SK-N-MC (cell line): ENCODE measurements at regions not wholly inside any gene's neighbourhood (a gene's known extent, or its start where the extent isn't known, plus 50 kb on each side); places are given as distances from the start of the nearest gene placed in this dataset.
A peak's percentile ranks its signal among the peaks of the same experiment; 100 is the strongest.
"Not testable (repeated sequence)": the region's sequence is repeated elsewhere in the genome, so short reads cannot be mapped to it uniquely, and the experiment has no call there.

Experiments used
- DNase-seq: peaks from one replicate; pipeline ENCODE4 v3.0.0-alpha.2; 2011; ENCODE audit warnings: low read depth, low spot score
- H3K27ac ChIP-seq: fragments of 200-600 bp; sonication (generic); 2 replicates; pipeline ENCODE4 v1.5.1; 2016; ENCODE audit warnings: mixed run types
- H3K36me3 ChIP-seq: fragments of 200-600 bp; sonication (generic); 2 replicates; pipeline ENCODE4 v1.6.1; 2017; ENCODE audit warnings: antibody characterized with exemption, low read length, mixed read lengths; ENCODE audit not compliant: insufficient read depth
- H3K4me3 ChIP-seq: fragments of 200-600 bp; sonication (generic); 2 replicates; pipeline ENCODE4 v1.5.1; 2016
- H3K9ac ChIP-seq: fragments of 200-600 bp; sonication (generic); 2 replicates; pipeline ENCODE4 v1.8.0; 2017; ENCODE audit warnings: mixed run types, mixed read lengths; ENCODE audit not compliant: insufficient read length
- H3K9me3 ChIP-seq: fragments of 200-600 bp; sonication (generic); 2 replicates; pipeline ENCODE4 v1.6.1; 2017; ENCODE audit warnings: low read depth, mild to moderate bottlenecking, antibody characterized with exemption, low read length, moderate library complexity, mixed read lengths

- not testable (repeated sequence) for H3K9ac ChIP-seq, H3K27ac ChIP-seq, H3K36me3 ChIP-seq, H3K9me3 ChIP-seq, DNase-seq
- peak overlapping the region; percentile 64 for H3K4me3 ChIP-seq
Measured at GRCh38 chr11:71638801-71639519, 56.3 kb upstream of the KRTAP5-11 start.

GRCh38 chr11:71639520-71639849, 56.8 kb upstream of the KRTAP5-11 start:
- not testable (repeated sequence) for H3K9me3 ChIP-seq, H3K9ac ChIP-seq, H3K27ac ChIP-seq, H3K36me3 ChIP-seq, DNase-seq
- H3K4me3 ChIP-seq = peak overlapping the region; percentile 64

- not testable (repeated sequence) for H3K36me3 ChIP-seq, H3K9ac ChIP-seq, H3K4me3 ChIP-seq, H3K9me3 ChIP-seq, H3K27ac ChIP-seq, DNase-seq
Measured at GRCh38 chr11:71639916-71640315, 57.2 kb upstream of the KRTAP5-11 start.

GRCh38 chr11:71647078-71647477, 64.4 kb upstream of the KRTAP5-11 start:
- DNase-seq, H3K36me3 ChIP-seq, H3K9me3 ChIP-seq, H3K4me3 ChIP-seq, H3K9ac ChIP-seq, H3K27ac ChIP-seq: not testable (repeated sequence)

- DNase-seq, H3K4me3 ChIP-seq, H3K27ac ChIP-seq, H3K9ac ChIP-seq, H3K9me3 ChIP-seq, H3K36me3 ChIP-seq: not testable (repeated sequence)
Measured at GRCh38 chr11:71652998-71653397, 70.3 kb upstream of the KRTAP5-11 start.

- H3K9me3 ChIP-seq, DNase-seq, H3K9ac ChIP-seq, H3K4me3 ChIP-seq, H3K36me3 ChIP-seq, H3K27ac ChIP-seq: not testable (repeated sequence)
Measured at GRCh38 chr11:71654423-71654822, 71.7 kb upstream of the KRTAP5-11 start.

- not testable (repeated sequence) for DNase-seq, H3K9me3 ChIP-seq, H3K36me3 ChIP-seq, H3K27ac ChIP-seq, H3K4me3 ChIP-seq, H3K9ac ChIP-seq
Measured at GRCh38 chr11:71655041-71655440, 72.4 kb upstream of the KRTAP5-11 start.

- DNase-seq, H3K36me3 ChIP-seq, H3K27ac ChIP-seq, H3K4me3 ChIP-seq, H3K9me3 ChIP-seq, H3K9ac ChIP-seq: not testable (repeated sequence)
Measured at GRCh38 chr11:71656513-71656912, 73.8 kb upstream of the KRTAP5-11 start.

- H3K36me3 ChIP-seq, H3K9ac ChIP-seq, H3K27ac ChIP-seq, H3K4me3 ChIP-seq, DNase-seq, H3K9me3 ChIP-seq: not testable (repeated sequence)
Measured at GRCh38 chr11:71664941-71665340, 82.3 kb upstream of the KRTAP5-11 start.

- not testable (repeated sequence) for DNase-seq, H3K9ac ChIP-seq, H3K4me3 ChIP-seq, H3K9me3 ChIP-seq, H3K36me3 ChIP-seq, H3K27ac ChIP-seq
Measured at GRCh38 chr11:71698110-71698509, 115.4 kb upstream of the KRTAP5-11 start.

- not testable (repeated sequence) for H3K9ac ChIP-seq, DNase-seq, H3K4me3 ChIP-seq, H3K27ac ChIP-seq, H3K36me3 ChIP-seq, H3K9me3 ChIP-seq
Measured at GRCh38 chr11:71698961-71699360, 116.3 kb upstream of the KRTAP5-11 start.

- not testable (repeated sequence) for H3K27ac ChIP-seq, H3K4me3 ChIP-seq, H3K9me3 ChIP-seq, H3K9ac ChIP-seq, DNase-seq, H3K36me3 ChIP-seq
Measured at GRCh38 chr11:71701435-71702291, 119.0 kb upstream of the KRTAP5-11 start.

- DNase-seq, H3K36me3 ChIP-seq, H3K9me3 ChIP-seq, H3K9ac ChIP-seq, H3K4me3 ChIP-seq, H3K27ac ChIP-seq: not testable (repeated sequence)
Measured at GRCh38 chr11:71705086-71705737, 122.5 kb upstream of the KRTAP5-11 start.

GRCh38 chr11:71705738-71706432, 123.2 kb upstream of the KRTAP5-11 start:
- DNase-seq, H3K27ac ChIP-seq, H3K9ac ChIP-seq, H3K9me3 ChIP-seq, H3K4me3 ChIP-seq, H3K36me3 ChIP-seq: not testable (repeated sequence)
